ENCODE measurements at regions not wholly inside any gene's neighbourhood (a gene's known extent, or its start where the extent isn't known, plus 50 kb on each side); places are given as distances from the start of the nearest gene placed in this dataset.

- no peak for ATAC-seq (ENCODE audit: low read depth)
- Histone ChIP-seq H3K9ac (ENCODE audit: low read depth, low read length) (no peak overlapping the region), H2AFZ (replicated peaks; ENCODE audit: low read length, poor library complexity) (no peak overlapping the region), H2BK15ac (ENCODE audit: low read depth, low read length) (no peak overlapping the region), H2AK9ac (replicated peaks; ENCODE audit: low read depth, low read length, poor library complexity) (no peak overlapping the region), H3K23ac (ENCODE audit: low read depth, low read length) (no peak overlapping the region), H3K56ac (ENCODE audit: extremely low read depth, insufficient read depth, low read length) (no peak overlapping the region), H3K4me2 (ENCODE audit: low read depth, low read length) (no peak overlapping the region), H3K27me3 (ENCODE audit: control insufficient read depth, insufficient read depth, low read length) (peaks cover 2% of the 10 kb centered on the region; the same call in 1 of the 2 replicates), H3K27ac (ENCODE audit: insufficient read depth, low read length) (no peak overlapping the region), H4K20me1 (ENCODE audit: insufficient read depth, low read length) (no peaks in the 10 kb centered on the region), H3K4me1 (ENCODE audit: control insufficient read depth, insufficient read depth, low read length) (no peaks in the 10 kb centered on the region), H3K9me3 (ENCODE audit: control insufficient read depth, insufficient read depth, low read length) (no peaks in the 10 kb centered on the region), H3K14ac (replicated peaks; ENCODE audit: low read depth, low read length) (no peak overlapping the region), H2BK20ac (ENCODE audit: low read depth, low read length) (no peak overlapping the region), H3K79me1 (ENCODE audit: low read depth in 1 of 2, low read length in 2 of 2) (no peaks in the 10 kb centered on the region), H4K8ac (ENCODE audit: low read depth in 2 of 2, low read length in 2 of 2) (no peak overlapping the region), H4K91ac (ENCODE audit: insufficient read depth, low read depth, low read length) (no peak overlapping the region), H2BK5ac (ENCODE audit: low read depth, low read length, poor library complexity, severe bottlenecking) (no peak overlapping the region), H2BK120ac (ENCODE audit: low read depth, low read length) (no peak overlapping the region), H3K4ac (ENCODE audit: low read depth, low read length) (no peak overlapping the region), H3K4me3 (ENCODE audit: insufficient read depth, low read depth, low read length) (no peak overlapping the region), H2AK5ac (ENCODE audit: low read depth, low read length) (no peak overlapping the region), H3K36me3 (ENCODE audit: control insufficient read depth, insufficient read depth, low read length) (no peaks in the 10 kb centered on the region), H3K18ac (ENCODE audit: low read depth, low read length) (no peak overlapping the region), H4K5ac (ENCODE audit: low read depth, low read length) (no peak overlapping the region), H3K9me1 (ENCODE audit: insufficient read depth, low read length) (no peaks in the 10 kb centered on the region)
- DNase-seq = no peak
- POLR2A ChIA-PET (ENCODE audit: unreplicated experiment) = no interaction called here
- in situ Hi-C loops (cut with MboI; ENCODE audit: low sequenced_read_pairs) (loop anchor here (25.0 kb wide), 1 partner anchor 880 kb away; the partner anchor contains the start of gene TAS2R40), intact Hi-C loops (cut with micrococcal nuclease) (no loop called here), dilution Hi-C loops (cut with HindIII; ENCODE audit: low sequenced_read_pairs, unreplicated experiment) (no loop called here)
- TF ChIP-seq MXI1 (IDR thresholded peaks at IDR 0.05; ENCODE audit: borderline replicate concordance, low read depth, low read length) (no peak), RCOR1 (IDR thresholded peaks at IDR 0.05; ENCODE audit: insufficient replicate concordance, low read length) (no peak), MAFK (IDR thresholded peaks at IDR 0.05; ENCODE audit: low read depth, low read length) (no peak)
- TF ChIP-seq, protein P1, sequence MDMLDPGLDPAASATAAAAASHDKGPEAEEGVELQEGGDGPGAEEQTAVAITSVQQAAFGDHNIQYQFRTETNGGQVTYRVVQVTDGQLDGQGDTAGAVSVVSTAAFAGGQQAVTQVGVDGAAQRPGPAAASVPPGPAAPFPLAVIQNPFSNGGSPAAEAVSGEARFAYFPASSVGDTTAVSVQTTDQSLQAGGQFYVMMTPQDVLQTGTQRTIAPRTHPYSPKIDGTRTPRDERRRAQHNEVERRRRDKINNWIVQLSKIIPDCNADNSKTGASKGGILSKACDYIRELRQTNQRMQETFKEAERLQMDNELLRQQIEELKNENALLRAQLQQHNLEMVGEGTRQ (IDR thresholded peaks at IDR 0.05; ENCODE audit: low read depth, low read length) = no peak
- no TSS peak for BruUV-seq (replicated peaks)
- CTCF ChIA-PET = no interaction called here
- 68% methylated on average over 5 of the region's 6 CpGs; no CpG with 5 or more reads in 1 of the 2 experiments for whole genome bisulfite sequencing, 2 experiments (ENCODE audit: extremely low coverage in 2 of 2, insufficient read length in 1 of 2)
Observed at GRCh38 chr7:142332421-142332820, 74.6 kb upstream of the PRSS58 start.
